SU-DHL-6 (cell line): ENCODE measurements at regions not wholly inside any gene's neighbourhood (a gene's known extent, or its start where the extent isn't known, plus 50 kb on each side); places are given as distances from the start of the nearest gene placed in this dataset.

Experiments used
- CTCF ChIP-seq: fragments of 200-600 bp; sonication (generic); IDR thresholded peaks from one replicate; pipeline ENCODE4 v1.5.1; 2017; ENCODE audit warnings: antibody characterized with exemption, mild to moderate bottlenecking, low read length, moderate library complexity; ENCODE audit not compliant: insufficient read depth, poor library complexity, severe bottlenecking
- EZH2phosphoT487 ChIP-seq: fragments of 200-600 bp; sonication (generic), shearing (Covaris generic); conservative IDR thresholded peaks from 2 replicates; pipeline ENCODE4 v1.6.1; 2018; ENCODE audit warnings: mild to moderate bottlenecking, antibody characterized with exemption, low read length, moderate library complexity, mixed read lengths

- no peak for TF ChIP-seq CTCF
- no peak for TF ChIP-seq EZH2phosphoT487
Observed at GRCh38 chr18:60675801-60676200, 303.2 kb upstream of the MC4R start.
